Activated CD4-positive, alpha-beta T cell treated with anti-CD3 and anti-CD28 coated beads, Interleukin-2, amount 50 U/mL, for 24 hours (primary cell): ENCODE measurements at regions not wholly inside any gene's neighbourhood (a gene's known extent, or its start where the extent isn't known, plus 50 kb on each side); places are given as distances from the start of the nearest gene placed in this dataset.
"Not testable (repeated sequence)": the region's sequence is repeated elsewhere in the genome, so short reads cannot be mapped to it uniquely, and the experiment has no call there.

Experiments
- DNase-seq, 2 donors: peaks; one replicate each; pipeline ENCODE4 v3.0.0-alpha.2; 2020; ENCODE audit warnings: low read depth in 1 of 2, low spot score in 1 of 2

DNA sequence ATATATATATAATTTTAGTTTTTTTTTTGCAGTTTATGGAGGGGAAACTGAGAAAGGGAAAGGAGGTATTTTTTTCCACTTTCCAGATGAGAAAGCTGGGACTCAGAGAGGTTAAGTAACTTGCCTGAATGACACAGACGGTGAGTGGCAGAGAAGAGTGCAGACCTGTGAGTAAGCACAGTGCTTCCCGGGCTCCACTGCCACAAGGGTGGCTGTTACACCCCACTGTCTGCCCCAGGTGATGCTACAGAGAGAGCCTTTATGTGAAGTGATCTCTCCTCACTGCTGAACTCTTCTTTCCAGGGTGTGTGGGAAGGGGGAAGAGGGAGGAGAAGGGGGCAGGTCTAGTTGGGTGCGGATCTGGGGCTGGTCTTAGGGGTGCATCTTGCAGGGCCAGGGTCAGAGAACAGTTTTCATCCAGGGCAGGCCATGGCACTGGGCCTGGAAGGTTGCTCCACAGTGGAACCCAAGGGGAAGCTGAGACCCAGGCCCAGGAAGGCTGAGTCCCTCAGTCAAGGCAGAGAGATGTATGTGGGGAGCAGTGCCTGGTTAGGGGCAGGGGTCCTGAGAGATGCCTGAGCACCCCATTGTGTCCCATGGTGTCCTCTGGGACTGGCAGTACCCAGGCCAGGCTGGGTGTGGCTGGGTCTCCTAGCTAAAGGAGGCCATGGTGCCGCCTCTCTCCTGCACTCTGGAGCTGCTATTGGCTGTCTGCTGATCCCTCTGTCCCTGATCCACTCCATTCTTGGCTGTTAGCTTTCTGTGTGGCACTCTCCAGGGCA, 357.5 kb downstream of the PTPRU start:
- DNase-seq, result no peak

DNA sequence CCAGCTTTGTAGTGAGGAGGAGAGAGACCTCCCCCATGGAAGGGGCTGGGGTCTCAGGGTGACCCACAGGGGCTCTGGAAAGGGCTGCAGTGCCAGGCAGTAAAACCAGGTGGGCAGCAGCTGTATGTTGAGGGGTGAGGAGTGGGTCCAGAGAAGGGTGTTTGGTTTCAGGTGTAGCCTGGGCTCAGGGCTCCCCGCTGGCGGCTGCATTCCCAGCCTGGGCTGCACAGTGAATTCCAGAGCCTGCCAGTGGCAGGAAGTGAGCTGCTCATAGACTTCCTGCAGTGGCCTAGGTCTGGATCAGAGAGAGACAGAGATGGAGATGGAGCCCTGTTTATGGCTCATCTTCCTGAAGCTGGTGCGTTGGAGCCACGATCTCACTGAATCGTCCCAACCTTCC, 356.4 kb downstream of the PTPRU start:
- DNase-seq, result no peak

DNA sequence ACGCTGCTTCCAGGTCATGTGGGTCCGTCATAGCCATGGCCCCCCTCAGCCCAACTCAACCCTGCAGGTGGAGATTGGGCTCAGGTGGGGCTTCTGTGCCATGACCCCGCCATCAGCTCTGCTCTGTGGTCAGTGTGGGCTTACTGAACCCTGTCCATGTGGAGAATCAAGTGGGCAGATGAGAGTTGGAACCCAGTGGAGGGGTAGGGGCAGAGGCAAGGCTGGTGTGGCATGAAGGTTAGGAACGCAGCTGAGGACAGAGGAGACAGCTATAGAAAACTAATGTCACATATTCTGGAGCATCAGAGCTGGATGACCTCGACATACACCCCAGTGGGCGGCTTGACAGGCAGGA, 355.9 kb downstream of the PTPRU start:
- no peak for DNase-seq

DNA sequence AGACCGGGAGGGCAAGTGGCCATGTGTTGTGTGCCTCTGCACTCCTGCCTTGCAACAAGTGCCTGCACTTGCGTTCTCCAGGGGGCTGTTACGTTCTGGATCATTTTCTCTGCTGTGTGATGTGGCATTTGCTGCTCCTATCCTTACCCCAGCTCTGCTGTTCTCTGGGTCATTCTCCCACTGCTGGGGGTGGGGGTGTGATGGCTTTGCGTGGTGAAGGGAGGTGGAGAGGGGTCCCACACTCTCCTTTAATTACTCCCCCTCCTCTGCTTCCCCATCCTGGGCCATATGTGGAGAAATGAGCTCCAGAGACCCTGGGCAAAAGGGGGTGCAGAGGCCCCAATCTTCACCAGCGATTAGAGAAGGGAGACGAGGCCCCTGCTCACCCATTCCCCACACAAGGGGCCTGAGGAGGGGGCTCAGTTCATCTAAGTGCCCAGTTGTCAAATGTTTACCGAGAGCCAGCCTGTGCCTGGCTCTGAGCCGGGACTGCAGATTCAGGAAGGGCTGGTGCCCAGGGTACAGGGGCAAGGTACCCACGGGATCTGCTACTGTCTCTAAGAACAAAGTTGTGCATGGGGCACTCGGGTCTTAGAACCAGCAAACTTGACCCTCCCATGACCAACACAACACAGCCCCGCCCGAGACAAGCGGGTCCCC, 355.4 kb downstream of the PTPRU start:
- DNase-seq, result no peak

DNA sequence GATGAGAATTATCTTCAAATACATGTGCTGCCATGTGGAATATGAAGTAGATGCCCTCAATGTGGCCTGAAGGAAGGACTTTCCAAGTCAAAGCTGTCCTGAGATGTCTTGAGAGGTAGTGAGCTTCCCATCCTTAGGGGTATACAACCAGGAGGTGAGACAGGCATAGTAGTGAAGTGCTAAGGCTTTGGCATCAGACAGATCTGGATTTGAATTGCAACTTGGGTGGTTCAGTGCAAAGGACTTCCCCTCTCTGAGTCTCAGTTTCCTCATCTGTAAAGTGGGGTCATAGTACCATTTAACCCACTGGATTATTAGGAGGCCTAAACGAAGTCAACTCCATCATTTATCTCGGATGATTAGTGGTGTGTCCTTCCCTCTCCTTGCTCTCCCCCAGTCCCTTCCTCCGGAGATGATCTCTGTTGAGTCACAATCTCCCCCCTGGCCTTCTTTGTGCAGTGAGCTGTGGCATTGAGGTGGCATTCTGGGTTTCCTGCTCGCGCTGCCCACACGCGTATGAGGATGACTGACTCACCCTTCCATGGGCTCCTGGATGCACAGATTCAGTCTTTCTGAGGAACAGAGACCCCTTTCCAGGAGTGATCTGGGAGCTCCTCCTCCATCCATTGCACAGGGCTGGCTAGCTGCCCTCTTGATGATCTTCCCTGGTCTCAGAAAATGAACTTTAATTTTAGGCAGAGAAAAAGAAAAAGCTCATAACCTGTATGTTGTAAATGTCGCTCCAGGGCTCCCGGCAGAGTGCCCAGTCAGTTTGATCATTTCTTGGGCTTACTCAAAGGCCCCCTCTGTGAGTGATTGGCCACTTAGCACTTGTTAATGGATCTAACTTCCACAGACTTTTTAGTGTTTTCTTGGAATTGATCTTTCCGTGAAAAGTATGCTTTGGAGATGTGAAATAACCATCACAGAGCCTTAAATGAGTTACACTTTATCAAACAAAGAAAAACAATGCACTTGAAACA, 354.6 kb downstream of the PTPRU start:
- DNase-seq, result no peak

DNA sequence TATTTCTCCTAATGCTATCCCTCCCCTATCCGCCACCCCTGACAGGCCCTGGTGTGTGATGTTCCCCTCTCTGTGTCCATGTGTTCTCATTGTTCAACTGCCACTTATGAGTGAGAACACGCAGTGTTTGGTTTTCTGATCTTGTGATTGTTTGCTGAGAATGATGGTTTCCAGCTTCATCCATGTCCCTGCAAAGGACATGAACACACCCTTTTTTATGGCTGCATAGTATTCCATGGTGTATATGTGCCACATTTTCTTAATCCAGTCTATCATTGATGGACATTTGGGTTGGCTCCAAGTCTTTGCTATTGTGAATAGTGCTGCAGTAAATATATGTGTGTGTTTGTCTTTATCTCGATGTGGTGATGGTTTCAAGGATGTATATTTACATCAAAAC, 353.4 kb downstream of the PTPRU start:
- DNase-seq, result not testable (repeated sequence)

DNA sequence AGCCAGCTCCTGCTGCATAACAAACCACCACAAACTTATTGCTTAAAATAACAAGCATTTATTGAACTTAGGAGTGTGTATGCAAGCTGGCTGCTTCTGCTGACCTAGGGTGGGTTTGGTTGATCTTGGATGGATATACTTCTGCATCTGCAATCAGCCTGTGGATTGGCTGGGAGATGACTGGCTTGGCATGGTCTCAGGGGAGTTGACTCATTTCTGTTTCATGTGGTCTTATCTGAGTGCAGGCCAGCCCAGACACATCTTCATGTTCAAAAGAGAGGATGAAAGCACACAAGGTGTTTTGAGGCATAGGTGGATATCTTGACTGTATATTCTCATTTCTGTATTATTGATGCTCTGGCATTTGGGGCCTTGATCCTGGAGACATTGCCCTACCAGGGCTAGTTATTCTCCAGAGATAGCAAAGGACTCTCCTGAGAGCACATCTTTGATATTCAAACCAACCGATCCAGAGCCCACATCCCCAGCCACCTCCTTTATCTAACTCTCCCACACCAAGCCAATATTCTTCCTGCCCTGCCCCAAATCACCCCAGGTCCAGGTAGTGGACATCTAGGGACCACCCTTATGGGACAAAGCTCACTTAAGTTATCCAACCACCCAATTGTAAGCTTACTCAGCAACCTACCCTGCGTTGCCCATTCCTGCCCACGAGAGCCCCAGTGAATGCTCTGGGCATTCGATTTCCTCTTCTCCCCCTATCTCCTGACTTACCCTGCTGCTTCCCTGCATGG, 350.8 kb downstream of the PTPRU start:
- DNase-seq, result no peak

DNA sequence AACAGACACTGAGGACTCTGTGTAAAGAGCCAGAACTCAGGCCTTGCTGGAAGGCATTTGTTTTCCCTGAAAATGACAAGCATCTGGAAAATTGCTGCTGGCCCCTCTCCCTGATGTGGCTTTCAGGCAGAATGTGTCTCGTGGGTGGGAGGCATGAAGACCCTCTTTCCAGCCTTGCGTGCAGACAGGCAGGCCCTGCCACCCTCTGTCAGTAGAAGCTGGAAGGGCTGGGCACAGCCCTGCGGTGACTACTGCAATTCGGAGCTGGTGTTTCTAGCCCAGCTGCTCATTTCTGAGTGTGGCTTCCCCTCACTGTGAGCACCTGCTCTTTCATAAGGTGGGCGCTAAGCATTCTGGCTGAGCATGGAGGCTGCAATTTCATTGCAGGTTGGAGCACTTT, 349.9 kb downstream of the PTPRU start:
- DNase-seq, result no peak

DNA sequence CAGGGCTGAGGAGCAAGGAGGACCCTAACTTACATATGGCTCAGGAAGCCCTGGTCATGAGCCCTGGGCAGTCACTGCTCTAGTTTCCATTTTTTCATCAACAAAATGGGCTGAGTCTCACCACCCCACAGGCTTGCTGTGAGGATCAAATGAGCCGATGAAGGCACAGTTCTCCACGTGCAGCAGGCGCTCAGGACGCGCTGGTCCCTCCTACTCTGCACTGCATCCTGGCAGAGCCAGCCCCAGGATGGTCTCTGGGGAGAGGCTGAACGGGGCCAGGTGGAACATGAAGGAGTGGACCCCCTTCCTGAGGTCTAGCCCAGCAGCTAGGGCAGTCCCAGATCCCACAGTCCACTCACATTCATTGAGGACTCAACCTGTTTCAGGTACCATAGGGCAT, 349.3 kb downstream of the PTPRU start:
- DNase-seq, result no peak

DNA sequence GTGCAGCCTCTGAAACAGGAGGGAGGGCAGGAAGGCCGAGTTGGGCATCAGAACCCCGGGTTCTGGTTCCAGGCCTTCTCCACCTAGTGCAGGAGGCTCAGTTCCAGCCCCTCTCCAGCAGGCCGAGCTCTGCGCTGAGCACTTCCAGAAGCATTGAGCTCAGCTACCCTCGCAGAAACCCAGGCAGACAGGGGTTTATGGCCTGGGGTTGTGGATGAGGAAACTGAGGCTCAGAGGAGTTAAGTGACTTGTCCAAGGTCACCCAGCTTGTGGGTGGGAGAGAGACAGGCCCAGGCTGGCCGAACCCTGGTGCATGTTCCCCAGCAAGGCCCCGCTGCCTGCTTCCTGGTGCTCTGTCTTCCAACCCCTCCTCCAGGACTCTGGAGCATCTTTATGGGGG, 348.9 kb downstream of the PTPRU start:
- DNase-seq, result no peak

DNA sequence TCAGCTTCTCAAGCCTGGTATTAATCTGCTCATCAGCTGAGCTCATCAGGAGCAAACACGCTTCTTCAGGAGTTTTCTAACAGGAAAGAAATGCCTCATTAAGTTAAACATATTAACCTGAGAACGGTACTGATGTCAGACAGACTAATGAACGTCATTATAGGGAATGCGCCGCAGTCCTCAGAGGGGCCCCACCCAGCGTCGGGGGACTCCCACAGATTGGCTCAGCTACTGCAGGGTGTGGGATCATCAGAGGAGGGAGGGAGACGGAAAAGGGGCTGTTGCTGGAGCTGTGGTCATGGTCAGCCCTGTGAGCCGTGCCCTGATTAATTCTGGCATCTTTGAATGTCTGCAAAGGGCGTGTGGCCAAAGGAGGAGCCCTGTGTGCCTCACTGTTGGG, 348.5 kb downstream of the PTPRU start:
- no peak for DNase-seq

DNA sequence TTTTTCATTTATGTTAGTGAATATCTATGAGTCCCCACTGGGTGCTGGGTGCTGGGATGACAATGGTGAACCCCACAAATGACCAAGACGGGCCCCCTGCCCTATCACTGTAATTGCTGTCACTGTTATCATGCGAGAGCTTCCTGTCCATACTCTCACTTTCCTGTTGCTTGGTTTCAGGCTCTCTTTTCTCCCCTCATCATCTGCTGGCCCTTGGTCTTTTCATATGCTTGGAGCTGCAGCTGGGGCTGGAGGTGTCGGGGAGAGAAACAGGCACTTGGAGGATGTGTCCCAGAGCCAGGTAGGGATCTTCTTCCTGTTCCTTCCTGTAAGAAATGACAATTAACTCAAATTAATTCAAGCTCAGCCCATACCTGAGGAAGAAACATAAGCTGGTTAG, 348.0 kb downstream of the PTPRU start:
- no peak for DNase-seq

DNA sequence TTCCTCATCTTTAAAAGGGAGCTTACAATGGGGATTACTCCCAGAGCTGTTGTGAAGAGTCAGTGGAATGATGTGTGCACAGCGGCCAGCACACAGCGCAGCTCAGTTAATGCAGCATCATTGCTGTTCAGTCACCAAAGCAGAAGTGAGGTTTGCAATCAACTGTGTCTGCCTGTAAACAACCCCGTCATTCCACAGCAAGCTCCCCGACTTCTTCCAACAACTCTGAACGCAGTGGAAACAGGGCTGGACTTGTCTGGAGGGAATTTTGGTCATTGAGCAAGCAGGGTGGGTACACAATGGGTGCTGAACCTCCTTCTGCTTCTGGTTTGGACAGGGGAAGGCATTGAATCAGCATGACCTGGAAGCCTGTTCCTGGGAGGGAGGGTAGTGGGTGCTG, 347.4 kb downstream of the PTPRU start:
- no peak for DNase-seq

DNA sequence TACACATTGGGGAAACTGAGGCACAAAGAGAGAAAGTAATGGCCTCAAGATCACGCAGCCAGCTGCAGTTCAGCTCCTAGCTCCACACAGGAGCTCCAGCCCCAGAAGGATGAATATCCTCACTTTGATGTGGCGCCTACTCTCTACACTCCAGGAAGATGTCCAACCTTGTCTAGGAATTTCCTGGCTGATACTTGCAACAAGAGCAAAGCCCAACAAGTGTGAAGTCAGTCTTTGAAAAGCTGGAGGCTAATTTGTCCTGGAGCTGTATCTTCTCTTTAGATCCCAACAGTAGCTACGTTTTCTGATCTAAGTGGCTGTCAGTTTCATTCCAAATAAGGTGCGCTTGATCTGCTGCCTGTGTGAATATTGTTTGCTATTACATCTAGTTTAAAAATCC, 344.9 kb downstream of the PTPRU start:
- DNase-seq, result no peak

DNA sequence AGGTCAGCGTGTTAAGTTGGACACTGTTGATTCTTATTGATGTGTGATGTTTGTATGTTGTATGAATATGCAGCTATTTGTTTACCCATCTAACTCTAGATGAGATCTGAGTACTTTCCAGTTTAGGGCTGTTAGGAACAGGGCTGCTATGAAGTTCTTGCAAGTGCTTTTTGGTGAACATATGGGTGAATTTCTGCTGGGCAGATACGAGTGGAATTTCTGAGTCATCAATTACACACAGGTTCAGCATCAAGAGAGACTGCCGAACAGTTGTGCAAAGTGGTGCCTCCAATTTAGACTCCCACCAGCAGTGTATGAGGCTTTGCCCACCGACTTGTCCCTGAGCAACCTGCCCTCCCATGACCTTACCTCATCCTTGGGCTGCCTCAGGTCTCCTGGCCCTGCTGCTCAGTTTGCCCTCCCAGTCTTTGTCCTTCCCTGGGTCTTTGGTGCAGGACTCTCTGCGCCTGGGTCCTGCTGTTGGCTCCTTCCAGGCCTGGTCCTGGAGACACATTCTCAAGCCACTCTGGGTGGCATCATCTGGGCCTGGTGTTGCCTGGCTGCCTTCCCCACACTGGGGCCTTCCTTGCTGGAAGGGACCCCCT, 343.6 kb downstream of the PTPRU start:
- DNase-seq, result no peak

DNA sequence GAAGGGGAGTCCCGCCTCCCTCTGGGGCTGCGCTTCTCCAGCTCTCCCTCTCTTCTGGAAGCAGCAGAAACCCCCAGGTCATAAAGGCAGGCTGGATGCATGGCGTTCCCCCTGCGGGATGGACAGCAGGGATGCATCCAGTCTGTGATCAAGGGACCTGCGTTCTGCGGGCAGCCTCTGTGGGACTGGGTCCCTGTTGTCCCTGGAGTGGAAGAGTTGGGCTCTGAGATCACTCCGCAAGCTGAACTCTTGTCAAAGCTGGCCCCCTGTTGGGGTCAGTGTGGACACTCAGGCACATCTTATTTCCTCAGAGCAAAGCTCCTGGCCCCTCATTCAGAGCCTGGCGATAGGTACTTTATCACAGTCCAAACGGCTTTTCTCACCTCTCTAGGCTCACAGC, 341.2 kb downstream of the PTPRU start:
- DNase-seq, result no peak

DNA sequence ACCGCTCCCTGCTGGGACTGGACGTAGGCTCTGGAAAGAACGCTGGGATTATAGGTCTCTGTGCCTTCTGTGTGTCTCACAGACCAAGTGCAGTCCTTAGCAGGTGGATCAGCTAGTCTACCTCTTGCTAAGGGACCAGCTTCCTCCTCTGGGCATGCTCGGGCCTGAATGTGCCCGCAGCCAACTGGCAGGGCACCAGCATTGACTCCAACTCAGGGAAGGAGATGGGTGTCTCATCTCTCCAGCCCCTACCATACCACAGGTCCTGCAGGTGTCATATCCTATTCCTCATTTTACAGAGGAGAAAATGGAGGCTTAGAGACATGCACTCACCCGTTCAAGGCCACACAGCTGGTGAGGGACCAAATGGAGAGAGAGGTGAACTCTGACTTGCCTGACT, 340.2 kb downstream of the PTPRU start:
- no peak for DNase-seq

DNA sequence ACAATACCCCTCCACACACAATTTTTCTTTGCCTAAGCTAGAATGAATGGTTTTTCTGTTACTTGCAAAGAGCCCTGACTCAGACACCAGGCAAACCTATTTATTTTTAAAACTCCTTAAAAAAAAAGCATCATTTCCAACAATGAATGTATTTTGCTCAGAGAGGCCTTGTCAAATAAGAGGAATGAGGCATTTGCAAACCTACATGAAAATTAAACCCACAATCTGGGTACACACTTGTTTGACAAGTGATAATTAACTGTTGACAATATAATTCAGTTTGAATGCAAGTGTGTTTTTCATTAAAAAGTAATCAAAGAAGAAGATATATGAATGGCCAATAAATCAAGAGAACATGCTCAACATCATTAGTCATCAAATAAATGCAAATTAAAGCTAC, 339.5 kb downstream of the PTPRU start:
- DNase-seq, result no peak

DNA sequence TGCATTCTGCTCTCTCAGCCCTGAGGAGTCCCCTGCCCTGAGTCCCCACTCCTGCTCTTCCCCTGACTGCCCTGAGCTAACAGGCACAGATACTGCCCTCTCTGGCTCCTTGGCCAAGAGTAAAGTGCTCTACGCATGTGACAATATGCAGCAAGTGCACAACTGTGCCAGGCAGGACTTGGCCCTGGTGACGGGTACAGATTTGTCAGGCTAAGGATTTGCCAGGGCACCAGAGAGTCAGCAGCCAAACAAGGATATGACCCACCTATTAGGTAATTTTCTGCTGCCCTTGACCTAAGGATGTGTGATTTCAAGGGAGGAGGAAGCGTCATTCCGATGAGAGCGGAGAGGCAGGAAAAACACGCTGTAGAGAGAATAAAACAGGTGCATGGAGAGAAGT, 339.0 kb downstream of the PTPRU start:
- DNase-seq, result no peak

DNA sequence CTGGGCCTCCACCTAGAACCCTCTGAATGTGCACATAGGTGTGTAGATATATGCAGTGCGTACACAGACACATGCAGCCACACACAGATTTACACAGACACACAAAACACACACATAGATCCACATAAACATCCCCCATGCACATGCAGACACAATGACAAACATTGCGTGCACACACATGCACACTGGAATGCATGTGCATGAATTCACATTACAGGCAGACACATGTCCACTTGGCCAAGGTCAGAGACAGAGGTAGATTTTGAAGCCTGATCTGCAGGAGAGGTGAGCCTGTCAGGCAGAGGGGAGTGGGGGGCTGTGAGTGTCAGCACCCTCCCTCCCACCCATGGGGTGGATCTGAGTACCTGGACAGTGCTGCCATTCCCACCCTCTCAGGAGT, 338.5 kb downstream of the PTPRU start:
- DNase-seq, result no peak
